HG03196 (cell line): ENCODE measurements at regions not wholly inside any gene's neighbourhood (a gene's known extent, or its start where the extent isn't known, plus 50 kb on each side); places are given as distances from the start of the nearest gene placed in this dataset.
"Not testable (repeated sequence)": the region's sequence is repeated elsewhere in the genome, so short reads cannot be mapped to it uniquely, and the experiment has no call there.

Experiments
- ATAC-seq: cut with Tn5 transposase; IDR thresholded peaks from one replicate; pipeline ENCODE4 v1.9.1; 2021; ENCODE audit not compliant: unreplicated experiment

DNA sequence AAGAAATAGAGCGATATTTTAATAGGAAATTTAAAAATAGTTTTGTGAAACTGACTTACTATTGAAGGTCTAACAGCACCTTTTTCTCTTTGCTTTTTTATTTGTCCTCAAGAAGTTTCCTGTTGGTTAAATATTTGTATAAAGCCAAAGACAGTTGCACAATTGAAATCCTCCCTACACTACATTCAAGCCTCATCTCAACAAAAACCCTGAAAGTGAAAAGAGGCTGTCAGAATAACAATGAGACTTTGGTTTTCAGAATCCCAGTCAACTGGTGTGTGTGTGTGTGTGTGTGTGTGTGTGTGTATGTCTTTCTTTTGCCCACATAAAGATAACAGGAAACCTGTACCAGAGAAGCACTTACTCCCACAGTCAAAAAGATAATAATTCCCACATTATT is 313.6 kb upstream of the FRG1 start:
- not testable (repeated sequence) for ATAC-seq

DNA sequence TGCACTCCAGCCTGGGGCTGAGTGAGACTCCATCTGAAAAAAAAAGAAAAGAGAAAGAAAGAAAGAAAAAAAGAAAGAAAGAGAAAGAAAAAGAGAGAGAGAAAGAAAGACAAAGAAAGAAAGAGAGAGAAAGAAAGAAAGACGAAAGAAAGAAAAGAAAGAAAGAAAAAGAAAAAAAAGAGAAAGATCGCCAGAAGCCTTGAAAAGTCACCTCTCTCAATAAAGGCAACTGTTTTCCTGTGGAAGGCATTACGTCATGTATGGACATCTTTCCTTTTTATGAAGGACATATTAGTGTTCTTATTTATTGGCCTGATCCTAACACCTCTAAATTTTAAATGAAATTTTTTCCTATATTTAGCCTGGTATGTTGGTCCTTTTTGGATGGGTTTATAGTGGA is 310.9 kb upstream of the FRG1 start:
- ATAC-seq, result not testable (repeated sequence)

GRCh38 chr4:189630913-189631567 is 309.6 kb upstream of the FRG1 start:
- ATAC-seq, result not testable (repeated sequence)

- ATAC-seq, result not testable (repeated sequence)
Observed at GRCh38 chr4:189631568-189631916, 309.1 kb upstream of the FRG1 start.

GRCh38 chr4:189650436-189650835 is 290.2 kb upstream of the FRG1 start:
- not testable (repeated sequence) for ATAC-seq

GRCh38 chr4:189653130-189653653 is 287.5 kb upstream of the FRG1 start:
- ATAC-seq, result not testable (repeated sequence)

DNA sequence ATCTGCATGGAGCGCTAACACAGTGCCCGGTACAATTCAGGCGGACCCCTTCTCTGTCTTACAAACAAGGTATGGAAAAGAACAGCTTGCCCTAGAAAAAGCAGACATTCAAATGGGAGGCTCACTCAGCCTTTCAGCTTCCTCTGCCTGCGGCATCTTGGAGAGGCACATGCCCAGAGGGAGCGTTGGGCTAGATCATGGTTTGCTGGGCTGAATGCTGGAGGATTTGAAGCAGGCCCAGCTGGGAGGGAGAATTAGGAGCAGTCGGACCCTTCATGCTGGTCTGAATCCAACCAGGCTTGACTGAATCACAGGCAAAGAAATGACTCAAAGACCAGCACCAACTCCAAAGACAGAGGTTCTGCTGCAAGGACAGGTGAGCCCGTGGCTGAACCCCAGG is 286.7 kb upstream of the FRG1 start:
- ATAC-seq, result not testable (repeated sequence)

DNA sequence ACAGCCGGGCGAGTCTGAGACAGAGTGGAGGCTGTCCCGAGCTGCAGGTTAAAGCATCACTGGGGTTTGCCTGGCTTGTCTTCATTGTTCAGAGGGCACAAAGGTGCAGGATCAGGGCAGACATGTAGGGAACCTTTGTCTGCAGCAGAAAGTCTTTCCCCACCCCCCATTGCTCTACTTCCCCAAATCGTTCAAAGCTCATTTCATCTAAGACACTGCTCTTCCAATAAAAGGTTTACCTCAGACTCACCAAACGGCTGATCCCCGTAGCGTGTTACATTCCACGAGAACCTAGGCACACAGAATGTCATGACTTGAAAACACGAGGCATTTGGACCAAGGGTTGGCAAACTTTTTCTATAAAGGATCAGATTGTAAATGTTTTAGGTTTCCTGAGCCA is 286.3 kb upstream of the FRG1 start:
- not testable (repeated sequence) for ATAC-seq

- not testable (repeated sequence) for ATAC-seq
Observed at GRCh38 chr4:189655817-189656216, 284.9 kb upstream of the FRG1 start.

GRCh38 chr4:189656641-189657040 is 284.0 kb upstream of the FRG1 start:
- no peak for ATAC-seq

DNA sequence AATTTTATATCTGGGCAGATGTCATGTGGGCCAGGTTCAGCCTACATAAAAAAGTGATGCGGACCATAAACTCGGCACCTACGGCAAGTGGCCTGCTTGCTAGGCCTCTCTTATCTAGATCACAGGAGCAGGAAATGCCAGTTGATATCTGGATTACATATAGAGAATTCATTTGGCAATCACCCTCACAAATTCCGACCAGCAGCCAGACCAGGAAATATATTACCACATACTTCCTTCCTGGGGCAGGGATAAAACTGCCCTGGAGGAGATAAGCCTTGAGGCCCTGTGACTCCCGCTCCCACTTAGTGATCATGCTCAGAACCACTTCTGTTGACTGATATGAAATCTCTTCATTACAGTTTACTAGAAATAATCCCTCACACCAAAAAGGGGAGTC is 282.4 kb upstream of the FRG1 start:
- not testable (repeated sequence) for ATAC-seq

DNA sequence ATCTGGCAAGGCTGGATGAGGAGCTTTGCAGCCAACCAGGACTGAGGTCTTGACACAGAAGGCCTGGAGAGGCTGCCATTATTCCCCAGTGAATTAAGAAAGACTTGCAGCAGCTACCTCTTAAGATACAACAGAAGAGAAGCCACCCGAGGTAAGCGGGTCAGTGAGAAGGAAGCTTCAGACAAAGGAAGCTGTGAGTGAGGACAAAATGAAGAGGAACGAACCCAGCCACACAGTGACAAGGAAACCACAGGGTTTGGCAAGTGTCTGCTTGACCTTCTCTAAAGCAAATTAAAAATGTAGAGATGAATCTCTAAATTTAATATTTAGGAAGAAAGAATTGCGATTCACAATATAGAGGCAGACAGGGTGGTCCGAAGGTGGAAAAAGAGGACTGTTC is 281.8 kb upstream of the FRG1 start:
- not testable (repeated sequence) for ATAC-seq

- ATAC-seq, result no peak
Observed at GRCh38 chr4:189659287-189659686, 281.4 kb upstream of the FRG1 start.

DNA sequence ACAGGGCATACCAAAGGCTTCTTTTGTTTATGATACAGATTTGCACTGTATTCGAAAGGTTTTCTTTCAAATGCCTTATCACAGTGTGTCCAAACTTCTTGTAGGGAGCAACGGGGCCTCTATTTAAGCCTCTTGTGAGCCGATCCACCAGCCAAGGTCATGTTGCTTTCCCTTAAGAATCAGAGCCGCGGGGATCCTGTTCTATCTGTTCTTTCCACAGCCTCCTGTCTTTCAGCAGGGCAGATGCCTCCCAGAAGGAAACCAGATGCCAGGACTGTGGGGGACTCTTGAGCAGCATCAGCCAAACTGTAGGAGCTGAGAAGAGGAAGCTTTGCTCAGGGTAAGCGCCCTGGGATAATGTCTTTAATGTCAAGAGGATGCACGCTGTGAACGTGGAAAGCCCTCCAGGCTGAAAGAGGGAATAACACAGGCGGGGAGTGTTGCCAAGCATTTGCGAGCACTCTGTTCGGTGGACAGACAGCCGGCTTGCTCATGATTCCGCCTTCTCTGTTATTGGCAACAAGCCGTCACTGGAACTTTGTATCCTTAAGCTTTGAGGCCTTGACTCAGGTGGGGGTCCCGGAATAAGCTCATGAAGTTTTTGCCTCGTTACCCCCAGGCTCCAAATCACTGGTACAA is 279.8 kb upstream of the FRG1 start:
- no peak for ATAC-seq

DNA sequence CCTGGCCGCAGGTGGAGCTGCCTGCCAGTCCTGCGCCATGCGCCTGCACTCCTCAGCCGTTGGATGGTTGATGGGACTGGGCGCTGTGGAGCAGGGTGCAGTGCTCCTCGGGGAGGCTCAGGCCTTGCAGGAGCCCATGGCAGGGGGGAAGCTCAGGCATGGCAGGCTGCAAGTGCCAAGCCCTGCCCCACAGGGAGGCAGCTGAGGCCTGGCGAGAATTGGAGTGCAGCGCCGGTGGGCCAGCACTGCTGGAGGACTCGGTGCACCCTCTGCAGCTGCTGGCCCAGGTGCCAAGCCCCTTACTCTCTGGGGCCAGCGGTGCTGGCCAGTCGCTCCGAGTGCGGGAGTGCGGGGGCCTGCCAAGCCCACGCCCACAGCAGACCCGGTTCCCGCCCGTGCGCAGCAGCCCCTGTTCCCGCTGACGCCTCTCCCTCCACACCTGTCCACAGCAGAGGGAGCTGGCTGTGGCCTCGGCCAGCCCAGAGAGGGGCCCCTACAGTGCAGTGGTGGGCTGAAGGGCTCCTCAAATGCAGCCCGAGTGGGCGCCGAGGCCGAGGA is 275.9 kb upstream of the FRG1 start:
- ATAC-seq, result no peak

DNA sequence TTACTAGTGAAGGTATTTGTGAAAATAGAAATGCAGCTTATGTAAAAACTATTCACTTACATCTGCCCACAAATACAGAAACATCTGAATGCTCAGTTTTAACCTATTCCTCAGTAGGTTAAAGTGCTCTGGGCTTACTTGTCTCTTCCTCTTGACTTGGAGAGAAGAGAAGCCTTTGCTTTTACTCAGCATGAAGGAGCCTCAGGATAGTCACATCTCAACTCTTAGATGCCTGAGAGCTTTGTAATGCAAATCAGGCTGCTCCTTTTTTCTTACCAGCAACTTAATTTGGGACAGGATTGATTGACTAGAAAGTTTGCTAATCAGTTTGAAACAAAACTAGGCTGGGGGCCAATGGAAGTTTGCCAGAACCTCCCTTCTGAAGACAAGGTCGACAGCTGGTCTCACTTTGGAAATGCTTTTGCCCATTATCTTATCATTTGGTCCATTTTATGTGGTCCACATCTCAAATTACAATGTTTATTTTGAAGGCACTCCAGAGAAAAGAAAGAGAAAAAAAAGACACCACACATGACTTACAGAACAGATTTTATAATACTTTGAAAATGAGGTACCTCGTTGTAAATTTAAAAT is 274.9 kb upstream of the FRG1 start:
- ATAC-seq, result not testable (repeated sequence)

- ATAC-seq, result not testable (repeated sequence)
Observed at GRCh38 chr4:189667386-189667785, 273.3 kb upstream of the FRG1 start.

DNA sequence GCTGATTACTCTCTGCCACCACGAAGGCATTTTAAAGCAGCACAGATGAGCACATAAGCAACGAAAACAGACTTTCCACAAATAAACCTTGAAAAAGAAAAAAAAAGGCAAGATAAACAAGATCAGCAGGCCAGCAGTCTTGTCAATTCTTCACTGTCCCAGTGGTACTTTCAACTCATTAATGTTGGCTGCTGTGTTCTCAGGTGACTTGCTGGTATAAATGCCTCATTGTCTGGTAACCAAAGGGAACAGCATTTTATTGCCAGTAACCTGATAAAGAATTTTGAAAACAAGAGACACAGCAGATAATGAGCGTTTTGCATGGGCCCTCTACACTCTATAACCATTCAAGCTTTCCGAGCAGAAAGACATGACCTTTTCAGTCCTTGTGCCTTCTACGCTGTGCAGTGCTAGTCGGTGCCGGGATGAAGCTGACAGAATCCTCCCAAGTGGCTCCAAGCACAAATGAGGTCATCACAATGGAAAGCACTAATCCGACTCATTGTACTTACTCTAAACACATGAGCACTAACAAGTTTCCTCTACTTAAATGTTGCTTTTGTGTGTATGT is 242.9 kb upstream of the FRG1 start:
- ATAC-seq, result not testable (repeated sequence)

DNA sequence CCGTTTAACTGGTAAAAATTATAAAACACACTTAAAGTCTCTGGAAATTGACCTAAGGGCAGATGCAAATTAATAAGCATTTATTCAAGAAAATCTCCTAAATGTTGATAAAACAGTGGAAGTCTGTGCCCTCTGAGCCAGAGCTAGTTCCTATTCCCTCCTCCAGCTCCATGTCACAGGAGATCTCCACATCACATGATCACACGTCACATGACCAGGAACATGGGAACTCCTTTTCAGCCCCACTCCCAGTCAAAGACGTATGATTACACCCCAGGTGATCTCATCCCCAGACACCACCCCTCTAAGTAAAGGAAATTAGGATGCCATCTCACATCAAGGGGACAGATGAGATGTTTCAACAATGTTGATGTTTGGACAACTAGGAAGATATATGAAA is 237.7 kb upstream of the FRG1 start:
- not testable (repeated sequence) for ATAC-seq

GRCh38 chr4:189706821-189707220 is 233.9 kb upstream of the FRG1 start:
- not testable (repeated sequence) for ATAC-seq

- ATAC-seq, result not testable (repeated sequence)
Observed at GRCh38 chr4:189707227-189707626, 233.4 kb upstream of the FRG1 start.
